SK-N-SH (cell line): ENCODE measurements at regions not wholly inside any gene's neighbourhood (a gene's known extent, or its start where the extent isn't known, plus 50 kb on each side); places are given as distances from the start of the nearest gene placed in this dataset.

Source experiments
- CTCF ChIA-PET: fragments of 300-600, 350-600 bp; formaldehyde crosslinking; extraction: SDS; loops from one replicate; lab custom pipeline; 2021; lab: Yijun Ruan, JAX
- POLR2A ChIA-PET: fragments of 350-600 bp; sonication (Branson Sonifier 250); formaldehyde crosslinking; extraction: SDS; loops from one replicate; lab custom pipeline; 2020; ENCODE audit warnings: antibody characterized with exemption, inconsistent platforms; lab: Yijun Ruan, JAX
- DNase-seq: peaks from one replicate; pipeline ENCODE4 v3.0.0; 2012
- H2AFZ ChIP-seq: fragments of 200-600 bp; sonication (generic); 2 replicates; pipeline ENCODE4 v1.8.1; 2016; ENCODE audit warnings: antibody characterized with exemption, mild to moderate bottlenecking, low read depth
- H3F3A ChIP-seq: fragments of 200-600 bp; sonication (generic); replicated peaks from 2 replicates; pipeline ENCODE3; 2016; ENCODE audit warnings: antibody characterized with exemption, mild to moderate bottlenecking; ENCODE audit not compliant: insufficient read depth
- H3K27ac ChIP-seq, 2 experiments: fragments of 200-500 bp in 1 of 2; fragments of 200-600 bp in 1 of 2; sonication (Bioruptor generic) in 1 of 2; sonication (generic), shearing (Covaris generic) in 1 of 2; 2 replicates each; pipeline versions ENCODE4 v1.5.1 to v1.6.1; 2014 to 2016; ENCODE audit warnings: low read depth in 2 of 2, inconsistent platforms in 1 of 2, low read length in 1 of 2, mild to moderate bottlenecking in 1 of 2, mixed read lengths in 1 of 2
- H3K27me3 ChIP-seq: fragments of 200-600 bp; sonication (generic), shearing (Covaris generic); 2 replicates; pipeline ENCODE4 v1.6.1; 2016; ENCODE audit warnings: mixed run types; ENCODE audit not compliant: insufficient read depth
- H3K36me3 ChIP-seq, 2 experiments: fragments of 200-500 bp in 1 of 2; fragments of 200-600 bp in 1 of 2; sonication (Bioruptor generic) in 1 of 2; sonication (generic) in 1 of 2; replicated peaks in 1 of 2; 2 replicates each; pipeline versions ENCODE3 to v1.5.1; 2014 to 2016; ENCODE audit warnings: low read length in 1 of 2, mild to moderate bottlenecking in 1 of 2; ENCODE audit not compliant: insufficient read depth in 2 of 2, control insufficient read depth in 1 of 2
- H3K4me1 ChIP-seq, 2 experiments: fragments of 200-500 bp in 1 of 2; fragments of 200-600 bp in 1 of 2; sonication (Bioruptor generic) in 1 of 2; sonication (generic), shearing (Covaris generic) in 1 of 2; 2 replicates each; pipeline versions ENCODE4 v1.5.1 to v1.6.1; 2014 to 2016; ENCODE audit warnings: low read depth in 1 of 2, low read length in 1 of 2, mixed run types in 1 of 2; ENCODE audit not compliant: insufficient read depth in 2 of 2, control insufficient read depth in 1 of 2
- H3K4me2 ChIP-seq: fragments of 200-600 bp; sonication (generic), shearing (Covaris generic); 2 replicates; pipeline ENCODE4 v1.6.1; 2017; ENCODE audit warnings: mixed run types
- H3K4me3 ChIP-seq, 2 experiments: fragments of 200-500 bp in 1 of 2; fragments of 200-600 bp in 1 of 2; sonication (Bioruptor generic) in 1 of 2; sonication (generic), shearing (Covaris generic) in 1 of 2; 2 replicates each; pipeline versions ENCODE4 v1.5.1 to v1.8.1; 2014 to 2016; ENCODE audit warnings: low read depth in 2 of 2, inconsistent platforms in 1 of 2, low read length in 1 of 2, mild to moderate bottlenecking in 1 of 2, mixed read lengths in 1 of 2, moderate library complexity in 1 of 2
- H3K79me2 ChIP-seq: fragments of 200-600 bp; sonication (generic); 2 replicates; pipeline ENCODE4 v1.8.1; 2017; ENCODE audit warnings: mild to moderate bottlenecking; ENCODE audit not compliant: insufficient read depth
- H3K9ac ChIP-seq: fragments of 200-600 bp; sonication (generic); 2 replicates; pipeline ENCODE4 v1.6.1; 2017; ENCODE audit warnings: mixed run types
- H3K9me2 ChIP-seq: fragments of 200-600 bp; sonication (generic); 2 replicates; pipeline ENCODE4 v1.6.1; 2017; ENCODE audit warnings: mixed run types
- H3K9me3 ChIP-seq: fragments of 200-600 bp; sonication (generic); 2 replicates; pipeline ENCODE4 v1.6.1; 2017; ENCODE audit warnings: mixed run types, mild to moderate bottlenecking, moderate library complexity
- H4K20me1 ChIP-seq: fragments of 200-600 bp; sonication (generic); 2 replicates; pipeline ENCODE4 v1.6.1; 2017; ENCODE audit warnings: mild to moderate bottlenecking, mixed run types; ENCODE audit not compliant: insufficient read depth
- CHD2 ChIP-seq: fragments of 150-350 bp; IDR thresholded peaks from 2 replicates; pipeline ENCODE4 v1.6.1; 2018; ENCODE audit warnings: low read length; ENCODE audit not compliant: partially characterized antibody
- ELF1 ChIP-seq: IDR thresholded peaks from 2 replicates; pipeline ENCODE4 v1.4.0; 2012
- FOSL2 ChIP-seq: IDR thresholded peaks from 2 replicates; pipeline ENCODE4 v1.4.0; 2012; ENCODE audit warnings: low read depth, mild to moderate bottlenecking, moderate library complexity, borderline replicate concordance
- GATA2 ChIP-seq: sonication (generic); formaldehyde crosslinking; IDR thresholded peaks from 2 replicates; pipeline ENCODE4 v1.5.0; 2020; ENCODE audit warnings: mild to moderate bottlenecking, missing genetic modification reagents
- MEF2A ChIP-seq: IDR thresholded peaks from 2 replicates; pipeline ENCODE4 v1.4.0; 2012; ENCODE audit warnings: low read depth, borderline replicate concordance
- NRF1 ChIP-seq: IDR thresholded peaks from 2 replicates; pipeline ENCODE4 v1.6.1; 2012; ENCODE audit warnings: low read depth, mild to moderate bottlenecking, low read length
- POLR2AphosphoS5 ChIP-seq: IDR thresholded peaks from 2 replicates; pipeline ENCODE4 v1.6.1; 2012; ENCODE audit warnings: low read depth, low read length
- RAD21 ChIP-seq: IDR thresholded peaks from 2 replicates; pipeline ENCODE4 v1.6.1; 2012; ENCODE audit warnings: mild to moderate bottlenecking, low read length
- RFX5 ChIP-seq: IDR thresholded peaks from 2 replicates; pipeline ENCODE4 v1.6.1; 2012; ENCODE audit warnings: mild to moderate bottlenecking, improper control_type of control experiment, low read length
- RXRA ChIP-seq: IDR thresholded peaks from 2 replicates; pipeline ENCODE4 v1.4.0; 2012; ENCODE audit warnings: low read depth, mild to moderate bottlenecking, borderline replicate concordance
- TCF12 ChIP-seq: IDR thresholded peaks from 2 replicates; pipeline ENCODE4 v1.4.0; 2012
- TEAD4 ChIP-seq: IDR thresholded peaks from 2 replicates; pipeline ENCODE4 v1.4.0; 2012; ENCODE audit warnings: mild to moderate bottlenecking, borderline replicate concordance; ENCODE audit not compliant: insufficient read depth
- YY1 ChIP-seq: IDR thresholded peaks from 2 replicates; pipeline ENCODE4 v1.4.0; 2012; ENCODE audit warnings: low read depth, mild to moderate bottlenecking
- WGBS: methylation state at CpG from one replicate; pipeline ENCODE4 v1.1.6; 2017; ENCODE audit warnings: low lambda C conversion rate; 5-methylcytosine and 5-hydroxymethylcytosine counted together
- TF ChIP-seq, protein P1 (sequence below): IDR thresholded peaks from 2 replicates; pipeline ENCODE4 v1.4.0; 2012; ENCODE audit warnings: low read depth, borderline replicate concordance
- TF ChIP-seq, protein P2 (sequence below): fragments of 150-350 bp; IDR thresholded peaks from 2 replicates; pipeline ENCODE4 v1.6.1; 2017; ENCODE audit warnings: antibody characterized with exemption, low read length, low read depth, borderline replicate concordance
- TF ChIP-seq, protein P3 (sequence below): IDR thresholded peaks from 2 replicates; pipeline ENCODE4 v1.4.0; 2012; ENCODE audit warnings: low read depth

DNA sequence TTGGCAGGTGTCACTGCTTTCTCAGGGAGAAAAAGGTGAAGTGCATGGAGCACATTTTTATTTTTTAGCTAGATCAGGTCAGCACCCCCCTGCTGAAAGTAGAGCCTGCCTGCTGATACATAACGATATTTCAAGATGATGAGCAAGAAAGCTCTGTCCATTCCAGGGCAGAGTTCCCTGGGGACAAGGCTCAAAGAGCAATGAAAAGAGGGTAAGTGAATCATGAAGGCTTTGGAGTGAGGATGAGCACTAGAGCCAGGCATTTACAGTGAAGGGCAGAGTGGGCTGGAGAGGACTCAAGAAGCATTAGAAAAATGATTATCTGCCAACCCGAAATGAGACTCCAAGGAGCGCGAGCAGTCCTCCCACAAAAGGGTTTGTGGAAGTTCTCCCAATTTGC is 345.7 kb downstream of the TLE4 start (continued):
- no peak for TF ChIP-seq YY1
- TF ChIP-seq ELF1: no peak
- no peak for TF ChIP-seq NRF1
- TF ChIP-seq, protein P1, sequence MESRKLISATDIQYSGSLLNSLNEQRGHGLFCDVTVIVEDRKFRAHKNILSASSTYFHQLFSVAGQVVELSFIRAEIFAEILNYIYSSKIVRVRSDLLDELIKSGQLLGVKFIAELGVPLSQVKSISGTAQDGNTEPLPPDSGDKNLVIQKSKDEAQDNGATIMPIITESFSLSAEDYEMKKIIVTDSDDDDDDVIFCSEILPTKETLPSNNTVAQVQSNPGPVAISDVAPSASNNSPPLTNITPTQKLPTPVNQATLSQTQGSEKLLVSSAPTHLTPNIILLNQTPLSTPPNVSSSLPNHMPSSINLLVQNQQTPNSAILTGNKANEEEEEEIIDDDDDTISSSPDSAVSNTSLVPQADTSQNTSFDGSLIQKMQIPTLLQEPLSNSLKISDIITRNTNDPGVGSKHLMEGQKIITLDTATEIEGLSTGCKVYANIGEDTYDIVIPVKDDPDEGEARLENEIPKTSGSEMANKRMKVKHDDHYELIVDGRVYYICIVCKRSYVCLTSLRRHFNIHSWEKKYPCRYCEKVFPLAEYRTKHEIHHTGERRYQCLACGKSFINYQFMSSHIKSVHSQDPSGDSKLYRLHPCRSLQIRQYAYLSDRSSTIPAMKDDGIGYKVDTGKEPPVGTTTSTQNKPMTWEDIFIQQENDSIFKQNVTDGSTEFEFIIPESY: no peak
- no peak for TF ChIP-seq TCF12
- no peak for TF ChIP-seq RXRA

DNA sequence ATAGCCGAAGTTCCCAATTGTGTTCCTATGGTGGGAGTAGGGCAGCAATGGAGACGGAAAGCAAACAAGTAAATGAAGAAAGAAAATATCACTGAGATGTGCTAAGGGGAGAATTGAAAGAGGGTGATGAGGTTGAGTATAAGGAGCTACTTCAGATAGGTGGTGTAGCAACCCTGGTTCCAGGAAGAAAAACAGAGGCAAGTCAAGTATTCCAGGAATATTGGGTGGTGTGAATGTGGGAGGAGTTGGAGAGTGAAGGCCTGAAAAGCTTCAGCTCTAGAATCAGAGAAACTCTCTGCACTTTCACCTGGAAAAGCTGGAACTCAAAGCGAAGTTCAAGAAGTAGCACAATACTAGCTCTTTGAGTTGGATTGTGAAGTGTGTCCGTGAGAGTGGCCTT is 342.1 kb downstream of the TLE4 start:
- Histone ChIP-seq H3K4me1 (no peaks in the 10 kb centered on the region), H3K9me2 (no peaks in the 10 kb centered on the region), H3K27ac (no peak overlapping the region), H3K27me3 (no peaks in the 10 kb centered on the region), H3K4me3 (no peak overlapping the region), H3K4me2 (no peak overlapping the region), H2AFZ (no peak overlapping the region), H3K9ac (no peak overlapping the region), H3F3A (no peaks in the 10 kb centered on the region), H3K79me2 (no peaks in the 10 kb centered on the region), H3K36me3 (no peaks in the 10 kb centered on the region), H3K9me3 (no peaks in the 10 kb centered on the region), H4K20me1 (no peaks in the 10 kb centered on the region)
- ChIA-PET CTCF (interaction anchor here (1.5 kb wide), 1 partner anchor 13 kb away, joined by 3 read pairs; no protein-coding TSS in a partner anchor), POLR2A (no interaction called here)
- TF ChIP-seq POLR2AphosphoS5: no peak
- TF ChIP-seq CHD2: no peak
- no peak for TF ChIP-seq FOSL2
- no peak for TF ChIP-seq TEAD4
- TF ChIP-seq RFX5: no peak
- TF ChIP-seq GATA2 (CRISPR knock-in tag): no peak
- TF ChIP-seq, protein P2, sequence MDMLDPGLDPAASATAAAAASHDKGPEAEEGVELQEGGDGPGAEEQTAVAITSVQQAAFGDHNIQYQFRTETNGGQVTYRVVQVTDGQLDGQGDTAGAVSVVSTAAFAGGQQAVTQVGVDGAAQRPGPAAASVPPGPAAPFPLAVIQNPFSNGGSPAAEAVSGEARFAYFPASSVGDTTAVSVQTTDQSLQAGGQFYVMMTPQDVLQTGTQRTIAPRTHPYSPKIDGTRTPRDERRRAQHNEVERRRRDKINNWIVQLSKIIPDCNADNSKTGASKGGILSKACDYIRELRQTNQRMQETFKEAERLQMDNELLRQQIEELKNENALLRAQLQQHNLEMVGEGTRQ: no peak
- TF ChIP-seq, protein P3, sequence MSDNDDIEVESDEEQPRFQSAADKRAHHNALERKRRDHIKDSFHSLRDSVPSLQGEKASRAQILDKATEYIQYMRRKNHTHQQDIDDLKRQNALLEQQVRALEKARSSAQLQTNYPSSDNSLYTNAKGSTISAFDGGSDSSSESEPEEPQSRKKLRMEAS: no peak
- TF ChIP-seq, protein P1: no peak
- no peak for TF ChIP-seq MEF2A
- TF ChIP-seq RAD21: no peak
- no peak for DNase-seq
- 36% methylated on average over 4 of the region's 4 CpGs for WGBS
